ENCODE measurements at regions not wholly inside any gene's neighbourhood (a gene's known extent, or its start where the extent isn't known, plus 50 kb on each side); places are given as distances from the start of the nearest gene placed in this dataset.

- TF ChIP-seq CTCF (conservative IDR thresholded peaks at IDR 0.05; ENCODE audit: low read depth, low read length) (no peak), EZH2 (IDR thresholded peaks at IDR 0.05; ENCODE audit: borderline replicate concordance, low read depth, low read length, poor library complexity, severe bottlenecking) (no peak)
Measured at GRCh38 chr7:131687296-131687695, 130.9 kb upstream of the PODXL start.

All from A673 (cell line).